SU-DHL-6 (cell line): ENCODE measurements at regions not wholly inside any gene's neighbourhood (a gene's known extent, or its start where the extent isn't known, plus 50 kb on each side); places are given as distances from the start of the nearest gene placed in this dataset.

ENCODE experiments used
- H2AFZ ChIP-seq: fragments of 200-600 bp; sonication (generic); 2 replicates; pipeline ENCODE4 v1.6.1; 2014; ENCODE audit warnings: low read depth, mild to moderate bottlenecking, moderate library complexity, mixed read lengths, antibody characterized with exemption, low read length; ENCODE audit not compliant: severe bottlenecking
- H3F3A ChIP-seq: fragments of 200-600 bp; shearing (Covaris generic); 2 replicates; pipeline ENCODE4 v1.6.0; 2016; ENCODE audit warnings: antibody characterized with exemption, mild to moderate bottlenecking; ENCODE audit not compliant: insufficient read depth
- H3K27ac ChIP-seq: fragments of 200-600 bp; sonication (generic); 2 replicates; pipeline ENCODE4 v1.5.1; 2016; ENCODE audit warnings: low read depth, mild to moderate bottlenecking, low read length, moderate library complexity, mixed read lengths
- H3K27me3 ChIP-seq: fragments of 200-600 bp; sonication (generic), shearing (Covaris generic); 2 replicates; pipeline ENCODE4 v1.6.0; 2014; ENCODE audit warnings: mild to moderate bottlenecking, low read length
- H3K36me3 ChIP-seq: fragments of 200-600 bp; sonication (generic); 2 replicates; pipeline ENCODE4 v1.6.1; 2014; ENCODE audit warnings: mild to moderate bottlenecking, low read length, mixed read lengths
- H3K4me2 ChIP-seq: fragments of 300-600, 200-600 bp; shearing (Covaris generic), sonication (generic); 2 replicates; pipeline ENCODE4 v1.6.0; 2014; ENCODE audit warnings: low read length, low read depth, mild to moderate bottlenecking; ENCODE audit not compliant: poor library complexity, severe bottlenecking
- H3K4me3 ChIP-seq: fragments of 200-600 bp; sonication (generic); 2 replicates; pipeline ENCODE4 v1.5.1; 2014; ENCODE audit warnings: antibody characterized with exemption, low read length, mild to moderate bottlenecking, mixed read lengths; ENCODE audit not compliant: insufficient read depth, poor library complexity, severe bottlenecking
- H3K79me2 ChIP-seq: fragments of 200-600 bp; sonication (generic); 2 replicates; pipeline ENCODE4 v1.6.1; 2014; ENCODE audit warnings: mild to moderate bottlenecking, low read length, moderate library complexity; ENCODE audit not compliant: insufficient read depth
- H3K9ac ChIP-seq: fragments of 200-600 bp; sonication (generic); 2 replicates; pipeline ENCODE4 v1.7.0; 2014; ENCODE audit warnings: mild to moderate bottlenecking, low read length
- H3K9me2 ChIP-seq: fragments of 200-600 bp; sonication (generic); replicated peaks from 2 replicates; pipeline ENCODE4 v1.6.1; 2014; ENCODE audit warnings: low read length; ENCODE audit not compliant: insufficient read depth
- H3K9me3 ChIP-seq: fragments of 200-600 bp; sonication (generic); 2 replicates; pipeline ENCODE4 v1.6.1; 2014; ENCODE audit warnings: low read length, mixed read lengths; ENCODE audit not compliant: insufficient read depth
- H4K20me1 ChIP-seq: fragments of 200-600 bp; sonication (generic); 2 replicates; pipeline ENCODE4 v1.6.1; 2014; ENCODE audit warnings: low read depth, mild to moderate bottlenecking, antibody characterized with exemption, low read length, moderate library complexity, mixed read lengths
- EZH2phosphoT487 ChIP-seq: fragments of 200-600 bp; sonication (generic), shearing (Covaris generic); conservative IDR thresholded peaks from 2 replicates; pipeline ENCODE4 v1.6.1; 2018; ENCODE audit warnings: mild to moderate bottlenecking, antibody characterized with exemption, low read length, moderate library complexity, mixed read lengths
- TF ChIP-seq, protein P1 (sequence below): fragments of 200-600 bp; sonication (generic); IDR thresholded peaks from one replicate; pipeline ENCODE4 v1.5.1; 2017; ENCODE audit warnings: antibody characterized with exemption, mild to moderate bottlenecking, low read length, moderate library complexity; ENCODE audit not compliant: insufficient read depth, poor library complexity, severe bottlenecking

DNA sequence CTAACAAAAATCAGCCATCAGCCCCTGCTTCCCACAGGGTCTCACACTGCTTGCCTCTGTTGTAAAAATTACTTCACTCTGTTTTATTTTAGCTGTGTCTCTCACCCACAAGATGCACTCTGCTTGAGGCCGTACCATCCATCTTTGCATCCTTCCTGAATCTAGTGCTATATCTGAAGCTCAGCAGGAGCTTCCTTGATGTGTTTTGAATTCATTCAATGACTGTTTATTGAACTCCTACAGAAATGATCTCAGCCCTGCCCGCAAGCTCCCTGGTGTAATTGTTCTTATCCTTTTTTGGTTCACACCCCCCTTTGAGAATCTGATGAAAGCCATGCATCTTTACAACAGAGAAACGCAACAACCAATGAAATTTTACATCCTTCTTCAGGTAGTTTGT lies 310.2 kb upstream of the ZC3H12C start:
- Histone ChIP-seq H3K79me2 (no peaks in the 10 kb centered on the region), H3K4me2 (no peak overlapping the region), H3K9ac (no peak overlapping the region), H3K27me3 (no peaks in the 10 kb centered on the region), H3K9me3 (no peaks in the 10 kb centered on the region), H2AFZ (no peak overlapping the region), H3K4me3 (no peak overlapping the region), H3F3A (no peaks in the 10 kb centered on the region), H4K20me1 (no peaks in the 10 kb centered on the region), H3K27ac (no peak overlapping the region), H3K9me2 (no peaks in the 10 kb centered on the region; the same call in 1 of the 2 replicates), H3K36me3 (no peaks in the 10 kb centered on the region)
- TF ChIP-seq EZH2phosphoT487: no peak
- TF ChIP-seq, protein P1, sequence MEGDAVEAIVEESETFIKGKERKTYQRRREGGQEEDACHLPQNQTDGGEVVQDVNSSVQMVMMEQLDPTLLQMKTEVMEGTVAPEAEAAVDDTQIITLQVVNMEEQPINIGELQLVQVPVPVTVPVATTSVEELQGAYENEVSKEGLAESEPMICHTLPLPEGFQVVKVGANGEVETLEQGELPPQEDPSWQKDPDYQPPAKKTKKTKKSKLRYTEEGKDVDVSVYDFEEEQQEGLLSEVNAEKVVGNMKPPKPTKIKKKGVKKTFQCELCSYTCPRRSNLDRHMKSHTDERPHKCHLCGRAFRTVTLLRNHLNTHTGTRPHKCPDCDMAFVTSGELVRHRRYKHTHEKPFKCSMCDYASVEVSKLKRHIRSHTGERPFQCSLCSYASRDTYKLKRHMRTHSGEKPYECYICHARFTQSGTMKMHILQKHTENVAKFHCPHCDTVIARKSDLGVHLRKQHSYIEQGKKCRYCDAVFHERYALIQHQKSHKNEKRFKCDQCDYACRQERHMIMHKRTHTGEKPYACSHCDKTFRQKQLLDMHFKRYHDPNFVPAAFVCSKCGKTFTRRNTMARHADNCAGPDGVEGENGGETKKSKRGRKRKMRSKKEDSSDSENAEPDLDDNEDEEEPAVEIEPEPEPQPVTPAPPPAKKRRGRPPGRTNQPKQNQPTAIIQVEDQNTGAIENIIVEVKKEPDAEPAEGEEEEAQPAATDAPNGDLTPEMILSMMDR: no peak

DNA sequence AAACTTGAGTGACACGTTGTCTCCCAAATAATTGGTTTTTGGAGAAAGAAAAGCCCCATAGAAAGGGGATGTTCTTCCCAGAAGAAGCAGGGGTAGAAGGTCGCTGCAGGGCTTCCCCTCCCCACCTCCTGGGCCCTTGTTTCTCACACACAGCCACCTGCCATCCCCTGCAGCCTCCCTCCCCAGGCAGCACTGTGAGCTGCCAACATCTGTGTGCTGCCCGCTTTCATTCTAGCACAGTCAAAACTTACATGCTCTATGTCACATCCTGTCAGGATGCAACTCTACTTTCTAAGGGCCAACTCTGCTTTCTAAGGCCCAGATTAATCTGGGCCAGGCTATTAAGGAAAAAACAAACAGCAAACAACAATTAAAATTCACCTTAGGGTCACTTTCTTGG lies 309.4 kb upstream of the ZC3H12C start:
- no peaks in the 10 kb centered on the region for H4K20me1 ChIP-seq
- TF ChIP-seq, protein P1: no peak
- TF ChIP-seq EZH2phosphoT487: no peak
- no peaks in the 10 kb centered on the region for H3K36me3 ChIP-seq
- H3K27me3 ChIP-seq: no peaks in the 10 kb centered on the region
- H3K9ac ChIP-seq: no peak overlapping the region
- H3K27ac ChIP-seq: no peak overlapping the region
- no peaks in the 10 kb centered on the region for H3F3A ChIP-seq
- H3K79me2 ChIP-seq: no peaks in the 10 kb centered on the region
- no peak overlapping the region for H3K4me3 ChIP-seq
- H3K9me2 ChIP-seq: no peaks in the 10 kb centered on the region
- no peaks in the 10 kb centered on the region for H3K9me3 ChIP-seq
- H3K4me2 ChIP-seq: no peak overlapping the region
- no peak overlapping the region for H2AFZ ChIP-seq

DNA sequence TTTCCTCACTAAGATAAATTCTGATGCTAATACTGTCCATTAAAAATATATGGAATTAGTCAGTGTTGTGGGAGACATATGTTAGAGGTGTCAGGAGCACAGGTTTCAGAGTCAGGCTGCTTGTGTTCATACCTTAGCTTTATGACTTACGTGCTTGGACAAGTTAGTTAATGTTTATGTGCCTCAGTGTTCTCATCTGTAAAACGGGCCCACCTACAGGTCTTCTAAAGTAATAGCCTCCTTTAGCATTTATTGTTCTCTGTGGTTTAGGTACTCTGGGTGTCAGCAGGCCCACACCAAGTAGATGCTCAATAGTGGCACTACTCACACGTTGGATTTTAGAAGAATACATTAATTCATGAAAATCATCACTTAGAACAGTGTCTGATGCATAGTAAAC lies 308.7 kb upstream of the ZC3H12C start:
- Histone ChIP-seq H3K27me3 (no peaks in the 10 kb centered on the region), H3K4me3 (no peak overlapping the region), H3K36me3 (no peaks in the 10 kb centered on the region), H3K79me2 (no peaks in the 10 kb centered on the region), H3K9ac (no peak overlapping the region), H4K20me1 (no peaks in the 10 kb centered on the region), H3K9me3 (no peaks in the 10 kb centered on the region), H3K27ac (no peak overlapping the region), H3K9me2 (no peaks in the 10 kb centered on the region), H3F3A (no peaks in the 10 kb centered on the region), H3K4me2 (no peak overlapping the region), H2AFZ (no peak overlapping the region)
- TF ChIP-seq, protein P1: no peak
- TF ChIP-seq EZH2phosphoT487: no peak

DNA sequence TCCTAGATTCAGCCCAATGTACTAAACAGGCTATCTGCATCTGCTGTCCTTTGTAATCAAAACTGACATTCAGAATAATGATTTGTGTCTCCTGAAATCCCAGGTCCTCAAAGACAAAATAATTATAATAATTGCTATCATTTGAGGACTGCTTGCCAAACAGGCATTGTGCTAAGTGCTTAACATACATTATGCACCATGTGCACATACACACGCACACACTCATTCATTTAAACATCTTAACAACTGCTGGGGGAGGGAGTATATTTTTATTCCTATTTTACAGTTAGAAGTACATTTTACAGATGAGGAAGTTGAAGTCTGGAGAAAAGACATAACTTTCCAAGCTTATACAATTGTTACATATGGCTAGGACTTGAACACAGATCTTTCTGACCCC lies 308.0 kb upstream of the ZC3H12C start:
- no peaks in the 10 kb centered on the region for H3K9me3 ChIP-seq
- no peaks in the 10 kb centered on the region for H3K36me3 ChIP-seq
- H3K4me2 ChIP-seq: no peak overlapping the region
- no peak for TF ChIP-seq EZH2phosphoT487
- TF ChIP-seq, protein P1: no peak
- no peak overlapping the region for H3K9ac ChIP-seq
- no peaks in the 10 kb centered on the region for H3K79me2 ChIP-seq
- no peak overlapping the region for H3K4me3 ChIP-seq
- H2AFZ ChIP-seq: no peak overlapping the region
- no peaks in the 10 kb centered on the region for H3F3A ChIP-seq
- H4K20me1 ChIP-seq: no peaks in the 10 kb centered on the region
- no peaks in the 10 kb centered on the region for H3K27me3 ChIP-seq
- H3K9me2 ChIP-seq: no peaks in the 10 kb centered on the region
- H3K27ac ChIP-seq: no peak overlapping the region
